HG03520 (cell line): ENCODE measurements at regions not wholly inside any gene's neighbourhood (a gene's known extent, or its start where the extent isn't known, plus 50 kb on each side); places are given as distances from the start of the nearest gene placed in this dataset.
"Not testable (repeated sequence)": the region's sequence is repeated elsewhere in the genome, so short reads cannot be mapped to it uniquely, and the experiment has no call there.

Source experiments
- ATAC-seq: cut with Tn5 transposase; IDR thresholded peaks from one replicate; pipeline ENCODE4 v1.9.1; 2021; ENCODE audit warnings: mild to moderate bottlenecking, moderate library complexity; ENCODE audit not compliant: unreplicated experiment

DNA sequence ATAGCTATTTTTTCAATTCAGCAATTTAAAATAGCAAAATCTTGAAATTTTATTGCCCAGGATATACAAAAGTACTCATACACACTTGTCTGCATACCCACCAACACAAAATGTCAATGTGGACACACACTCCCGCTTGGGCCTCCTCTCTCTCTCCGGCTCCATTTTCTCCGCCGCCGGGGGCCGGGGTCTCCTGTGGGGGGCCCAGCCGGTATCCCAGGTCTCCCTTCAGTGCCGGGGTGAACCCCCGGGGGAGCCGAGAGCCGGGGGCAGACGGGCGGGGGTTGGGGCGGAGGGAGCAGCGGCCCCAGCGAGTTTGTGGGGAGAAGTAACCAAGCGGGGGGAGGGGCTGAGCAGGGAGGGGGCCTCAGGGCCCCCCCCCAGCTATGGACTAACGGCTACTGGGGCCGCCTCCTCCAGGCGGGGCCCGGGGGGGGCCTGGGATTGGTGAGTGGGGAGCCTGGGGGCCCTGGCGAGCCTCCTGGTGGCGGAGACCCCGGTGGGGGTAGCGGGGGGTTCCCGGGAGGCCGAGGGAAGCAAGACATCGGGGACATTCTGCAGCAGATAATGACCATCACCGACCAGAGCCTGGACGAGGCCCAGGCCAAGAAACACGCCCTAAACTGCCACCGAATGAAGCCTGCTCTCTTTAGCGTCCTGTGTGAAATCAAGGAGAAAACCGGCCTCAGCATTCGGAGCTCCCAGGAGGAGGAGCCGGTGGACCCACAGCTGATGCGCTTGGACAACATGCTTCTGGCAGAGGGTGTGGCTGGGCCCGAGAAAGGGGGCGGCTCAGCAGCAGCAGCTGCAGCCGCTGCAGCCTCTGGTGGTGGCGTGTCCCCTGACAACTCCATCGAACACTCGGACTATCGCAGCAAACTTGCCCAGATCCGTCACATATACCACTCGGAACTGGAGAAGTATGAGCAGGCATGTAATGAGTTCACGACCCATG is 56.6 kb downstream of the CHST2 start:
- not testable (repeated sequence) for ATAC-seq

DNA sequence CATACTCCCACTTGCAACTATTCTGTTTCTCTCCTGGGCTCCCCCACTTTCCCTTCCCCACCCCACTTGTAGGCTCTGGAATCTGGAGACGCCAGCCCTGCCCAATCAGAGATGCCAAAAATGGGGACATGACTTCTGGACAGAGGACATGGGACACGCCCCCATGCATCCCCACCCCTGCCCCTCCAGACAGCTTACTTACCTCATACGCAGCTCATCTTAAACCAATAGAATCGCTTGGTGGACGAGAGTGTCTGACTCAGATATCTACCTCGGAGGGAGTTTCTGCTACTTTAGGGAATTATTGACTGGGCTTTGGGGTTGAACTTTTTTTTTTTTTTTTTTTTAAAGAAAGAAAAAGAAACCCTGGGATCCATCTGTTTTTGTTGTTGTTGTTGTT is 58.4 kb downstream of the CHST2 start:
- ATAC-seq, result peak; percentile 86

DNA sequence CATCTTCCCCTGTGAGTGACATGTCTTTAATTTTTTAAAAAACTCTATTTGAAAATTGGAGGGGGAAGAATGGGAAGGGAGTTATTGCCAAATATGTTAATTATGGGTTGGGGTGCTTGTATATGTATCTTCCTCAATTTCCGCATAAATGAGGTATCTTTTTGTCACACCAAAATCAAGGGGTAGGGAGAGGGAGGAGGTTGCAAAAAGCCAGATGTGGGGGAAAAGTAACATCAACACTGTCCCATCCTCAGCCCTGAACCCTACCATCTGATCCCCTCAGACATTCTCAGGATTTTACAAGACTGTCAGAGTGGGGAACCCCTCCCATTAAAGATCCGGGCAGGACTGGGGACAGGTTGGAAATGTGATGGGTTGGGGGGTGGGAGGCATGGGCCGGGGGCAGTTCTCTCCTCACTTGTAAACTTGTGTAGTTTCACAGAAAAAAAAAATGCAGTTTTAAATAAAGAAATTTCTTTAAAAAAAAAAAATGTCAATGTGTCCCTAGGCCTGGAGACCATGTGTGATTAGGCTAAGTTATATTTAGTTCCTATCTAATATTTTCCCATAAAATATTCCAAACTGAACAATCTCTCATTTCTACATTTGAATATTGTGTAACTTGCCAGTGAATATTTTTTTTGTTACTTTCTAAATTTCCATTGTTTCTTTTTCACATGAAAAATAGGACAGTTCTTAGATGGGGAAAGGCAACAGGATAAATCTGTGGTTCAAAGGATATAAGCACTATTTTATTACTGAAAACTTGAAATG is 59.4 kb downstream of the CHST2 start:
- ATAC-seq, result not testable (repeated sequence)

DNA sequence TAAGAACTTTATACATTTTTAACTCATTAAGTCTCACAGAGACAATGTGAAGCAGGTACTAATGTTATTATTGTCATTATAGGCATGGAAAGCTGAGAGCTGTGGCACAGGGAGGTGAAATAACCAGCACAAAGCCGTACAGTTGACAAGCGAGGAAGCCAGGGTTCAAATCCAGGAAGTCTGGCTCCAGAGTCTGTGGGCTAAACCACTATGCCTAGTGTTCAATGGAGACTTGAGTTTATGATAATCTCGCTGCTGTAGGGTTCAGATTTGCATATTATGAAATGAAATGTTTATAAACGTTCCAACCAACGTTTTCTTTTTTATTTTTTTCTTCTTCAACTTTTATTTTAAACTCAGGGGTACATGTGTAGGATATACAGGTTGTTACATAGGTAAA is 60.0 kb downstream of the CHST2 start:
- ATAC-seq, result no peak

DNA sequence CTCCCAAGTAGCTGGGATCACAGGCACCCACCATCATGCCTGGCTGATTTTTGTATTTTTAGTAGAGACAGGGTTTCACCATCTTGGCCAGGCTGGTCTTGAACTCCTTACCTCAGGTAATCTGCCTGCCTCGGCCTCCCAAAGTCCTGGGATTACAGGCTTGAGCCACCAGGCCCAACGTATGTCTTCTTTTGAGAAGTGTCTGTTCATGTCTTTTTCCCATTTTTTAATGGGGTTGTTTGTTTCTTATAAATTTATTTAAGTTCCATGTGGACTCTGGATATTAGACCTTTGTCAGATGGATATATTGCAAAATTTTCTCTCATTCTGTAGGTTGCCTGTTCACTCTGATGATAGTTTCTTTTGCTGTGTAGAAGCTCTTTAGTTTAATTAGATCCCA is 61.3 kb downstream of the CHST2 start:
- ATAC-seq, result not testable (repeated sequence)

DNA sequence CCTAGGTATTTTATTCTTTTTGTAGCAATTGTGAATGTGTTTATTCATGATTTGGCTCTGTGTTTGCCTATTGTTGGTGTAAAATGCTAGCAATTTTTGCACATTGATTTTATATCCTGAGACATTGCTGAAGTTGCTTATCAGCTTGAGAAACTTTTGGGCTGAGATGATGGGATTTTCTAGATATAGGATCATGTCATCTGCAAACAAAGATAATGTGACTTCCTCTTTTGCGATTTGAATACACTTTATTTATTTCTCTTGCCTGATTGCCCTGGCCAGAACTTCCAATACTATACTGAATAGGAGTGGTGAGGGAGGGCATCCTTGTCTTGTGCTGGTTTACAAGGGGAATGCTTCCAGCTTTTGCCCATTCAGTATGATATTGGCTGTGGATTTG is 62.4 kb downstream of the CHST2 start:
- not testable (repeated sequence) for ATAC-seq

DNA sequence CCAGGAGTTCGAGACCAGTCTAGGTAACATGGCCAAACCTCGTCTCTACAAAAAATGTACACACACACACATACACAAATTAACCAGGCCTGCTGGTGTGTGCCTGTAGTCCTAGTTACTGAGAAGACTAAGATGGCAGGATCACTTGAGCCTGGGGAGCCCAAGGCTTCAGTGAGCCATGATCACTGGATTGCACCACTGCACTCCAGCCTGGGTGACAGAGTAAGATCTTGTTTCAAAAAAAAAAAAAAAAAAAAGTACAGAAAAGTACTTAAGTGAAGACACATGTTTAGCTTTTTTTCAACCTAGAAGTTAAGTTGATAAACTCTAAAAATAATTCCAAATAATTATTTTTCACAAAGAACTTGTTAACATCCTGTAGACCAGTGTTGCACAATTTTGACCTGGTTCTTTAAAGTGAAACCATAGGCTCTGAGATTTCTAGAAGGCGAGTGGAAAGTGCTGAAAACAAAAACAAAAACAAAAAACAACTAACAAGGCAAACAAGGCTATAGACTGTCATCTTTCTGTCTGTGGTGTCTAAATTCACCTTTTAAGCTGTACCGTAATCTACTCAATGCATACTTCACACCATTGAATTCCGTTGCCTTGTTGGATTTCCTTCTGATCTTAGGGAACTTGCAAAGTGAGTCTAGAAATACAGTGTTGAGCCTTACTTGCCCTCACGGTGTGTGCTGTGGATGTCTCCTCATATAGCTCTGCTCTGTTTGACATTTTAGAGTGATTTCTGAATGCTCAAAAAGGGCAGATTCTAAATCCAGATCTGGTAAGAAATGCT is 63.5 kb downstream of the CHST2 start:
- no peak for ATAC-seq

DNA sequence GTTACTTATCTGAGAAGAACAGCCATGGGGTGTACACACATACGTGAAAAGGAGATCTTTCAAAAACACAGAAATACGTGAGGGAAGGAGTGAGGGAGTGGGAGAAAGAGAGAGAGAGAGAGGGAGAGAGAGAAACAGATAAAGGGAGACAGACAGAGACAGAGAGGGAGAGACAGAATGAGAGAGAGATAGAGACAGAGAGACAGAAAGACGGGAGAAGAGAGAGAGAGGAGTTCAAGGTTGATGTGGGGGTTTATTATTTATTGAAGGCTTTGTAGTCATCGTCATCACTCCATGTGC is 64.0 kb downstream of the CHST2 start:
- no peak for ATAC-seq

DNA sequence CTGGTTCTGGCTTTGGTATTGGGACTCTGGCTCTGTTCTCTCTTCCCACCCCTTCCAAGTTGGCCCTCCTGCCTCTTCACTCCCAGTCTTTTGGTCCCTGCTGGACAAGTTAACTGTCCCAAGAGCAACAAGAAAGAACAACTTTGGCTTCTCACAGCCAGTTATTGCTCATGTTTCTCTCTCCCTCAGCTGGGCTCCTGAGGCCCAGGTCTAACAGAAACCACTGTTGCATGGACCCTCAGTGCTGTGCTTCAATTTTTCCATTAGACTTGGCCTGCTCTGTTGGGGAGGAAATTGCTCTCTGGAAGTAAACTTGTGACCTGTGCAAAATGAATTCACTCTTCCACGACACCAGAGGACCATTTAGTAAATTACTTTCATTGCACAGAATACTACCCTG is 64.5 kb downstream of the CHST2 start:
- no peak for ATAC-seq

DNA sequence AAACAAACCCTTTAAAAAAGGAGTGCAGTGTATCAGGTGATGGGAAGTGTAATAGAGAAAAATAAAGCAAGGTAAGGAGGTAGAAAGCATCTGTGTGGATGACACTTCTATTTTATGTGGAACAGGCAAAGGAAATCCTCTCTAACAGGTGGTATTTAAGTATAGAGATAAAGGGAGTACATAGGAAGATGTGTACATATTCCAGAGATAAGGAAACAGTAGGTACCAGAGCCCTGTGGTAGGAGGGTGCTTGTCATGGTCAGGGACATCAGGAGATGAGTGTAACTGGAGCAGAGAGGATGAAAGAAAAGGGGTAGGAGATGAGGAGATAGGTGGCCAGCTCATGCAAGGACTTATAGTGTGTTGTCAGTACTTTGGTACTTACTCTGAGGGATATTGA is 65.8 kb downstream of the CHST2 start:
- no peak for ATAC-seq

DNA sequence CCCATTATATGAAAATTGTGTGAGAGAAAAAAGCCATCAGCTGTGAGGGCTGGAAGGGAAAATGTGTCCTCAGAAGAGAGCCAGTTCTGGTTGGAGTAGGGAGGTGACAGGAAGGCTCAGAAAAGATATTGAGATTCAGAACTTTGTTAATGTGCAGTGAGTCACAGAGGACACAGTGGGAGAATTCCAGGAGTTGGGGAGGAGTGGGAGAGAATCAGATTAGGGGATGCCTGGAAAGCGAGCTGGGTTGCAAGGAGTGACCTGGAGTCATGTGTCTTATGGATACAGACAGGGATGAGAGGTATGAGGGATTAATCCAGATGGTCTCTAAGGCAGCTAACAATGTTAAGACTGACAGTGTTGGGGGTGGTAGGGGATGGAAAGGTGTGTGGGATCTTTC is 67.5 kb downstream of the CHST2 start:
- no peak for ATAC-seq

DNA sequence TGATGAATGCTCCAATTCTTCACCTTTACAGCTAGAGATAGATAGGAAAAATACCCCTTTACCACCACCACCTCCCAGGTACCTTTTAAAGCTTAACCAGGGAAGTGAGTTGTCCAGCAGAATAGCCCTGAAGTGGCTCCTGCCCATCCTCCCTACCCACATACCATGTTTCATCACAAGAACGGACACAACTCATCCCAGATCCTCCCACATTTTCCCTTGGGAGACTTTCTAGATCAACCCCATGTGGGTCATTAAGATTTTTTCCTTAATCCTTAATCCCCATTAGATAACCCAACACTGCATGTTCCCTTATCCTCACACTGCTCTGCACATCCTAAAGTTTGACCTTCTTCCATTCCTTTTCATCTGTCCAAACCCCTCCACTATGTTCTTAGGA is 69.3 kb downstream of the CHST2 start:
- no peak for ATAC-seq

DNA sequence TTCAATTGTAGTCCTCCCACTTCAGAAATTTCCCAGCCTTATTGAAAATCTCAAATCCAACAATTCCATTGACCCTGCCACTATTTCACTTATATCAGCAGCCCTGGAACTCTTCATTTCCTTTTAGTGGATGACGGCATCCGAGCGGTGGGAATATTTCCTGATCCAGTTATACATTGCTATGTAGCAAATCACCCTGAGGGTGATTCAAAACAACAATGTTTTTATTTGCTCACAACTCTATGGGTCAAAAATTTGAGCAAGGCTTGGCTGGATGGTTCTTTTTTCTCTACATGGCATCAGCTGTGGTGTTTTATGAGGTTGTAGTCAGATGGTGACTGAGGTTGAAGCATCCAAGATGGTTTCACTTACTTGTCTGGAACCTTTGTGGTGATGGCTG is 70.5 kb downstream of the CHST2 start:
- no peak for ATAC-seq

DNA sequence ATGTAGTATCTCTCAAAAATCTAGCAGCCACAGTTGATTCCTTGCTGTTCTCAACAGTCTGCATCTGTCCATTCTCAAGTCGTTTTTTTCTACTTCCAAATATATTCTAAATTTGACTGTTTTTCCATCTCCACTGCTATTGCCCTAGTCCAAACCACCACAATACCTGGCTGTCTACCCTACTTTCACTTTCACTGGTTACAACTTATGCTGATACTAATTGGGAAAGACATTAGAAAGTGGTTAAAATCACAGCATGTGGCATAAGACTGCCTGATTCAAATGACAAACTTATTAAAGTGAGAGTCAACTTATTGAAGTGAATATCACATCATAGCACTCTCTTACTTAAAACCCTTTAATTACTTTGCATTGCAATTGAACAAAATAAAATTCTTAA is 72.6 kb downstream of the CHST2 start:
- no peak for ATAC-seq

DNA sequence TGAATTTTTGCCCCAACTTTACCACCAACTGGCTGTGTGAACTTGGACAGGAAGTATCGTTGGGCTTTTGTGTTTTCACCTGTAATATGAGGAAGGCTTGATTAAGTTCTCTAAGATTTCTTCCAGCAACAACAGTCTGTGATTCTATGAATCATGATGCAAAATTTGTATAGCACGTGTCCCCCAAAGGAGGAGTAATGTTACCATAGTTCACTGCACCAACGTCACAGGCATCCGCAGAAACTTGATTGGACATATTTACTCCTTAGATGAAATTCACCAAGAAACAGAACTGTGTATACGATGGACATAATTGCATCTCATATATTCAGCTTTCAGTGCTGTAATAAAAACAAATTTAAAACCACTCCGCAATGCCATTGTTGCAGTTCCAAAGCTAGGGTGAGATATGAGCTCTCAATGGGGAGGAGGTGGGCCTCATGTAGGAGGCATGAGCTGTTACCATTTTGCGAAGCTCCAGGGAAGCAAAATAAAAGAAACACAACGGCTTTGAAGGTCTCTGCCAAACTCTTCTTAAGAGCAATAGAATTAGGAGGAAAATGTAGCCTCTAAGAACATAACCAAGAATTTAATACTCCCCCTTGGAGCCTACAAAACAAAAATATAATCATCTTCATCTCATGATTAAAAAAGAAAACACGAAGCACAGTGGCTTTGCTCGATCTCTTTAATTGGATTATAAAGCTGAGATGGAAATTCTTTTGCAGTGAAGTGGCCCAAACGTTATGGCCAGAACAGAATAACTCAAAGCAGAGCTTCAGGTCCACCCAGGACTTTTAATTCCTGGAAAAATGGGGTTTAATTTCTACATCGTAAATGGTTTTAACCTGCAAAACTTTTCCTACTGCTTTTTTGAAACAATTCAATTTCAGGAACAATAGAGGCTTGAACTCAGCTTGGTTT is 80.7 kb downstream of the CHST2 start:
- no peak for ATAC-seq

DNA sequence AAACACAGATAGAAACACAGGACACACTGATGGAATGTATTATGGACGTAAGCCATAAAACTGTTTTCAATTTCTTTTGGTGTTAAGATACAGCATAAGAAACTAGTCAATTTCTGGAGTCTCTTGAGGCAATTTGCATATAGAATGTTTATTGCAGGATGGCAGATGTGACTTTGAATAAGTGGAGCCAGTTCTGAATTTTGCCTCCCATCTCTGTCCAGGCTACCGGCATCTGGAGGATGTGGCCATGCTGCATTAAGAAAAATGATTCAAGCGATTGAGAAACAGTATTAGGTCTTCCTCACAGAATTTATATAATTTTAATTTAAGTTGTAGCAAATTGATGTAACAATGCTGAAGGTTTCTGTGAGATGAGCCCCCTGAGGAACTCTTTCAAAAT is 81.5 kb downstream of the CHST2 start:
- ATAC-seq, result no peak

DNA sequence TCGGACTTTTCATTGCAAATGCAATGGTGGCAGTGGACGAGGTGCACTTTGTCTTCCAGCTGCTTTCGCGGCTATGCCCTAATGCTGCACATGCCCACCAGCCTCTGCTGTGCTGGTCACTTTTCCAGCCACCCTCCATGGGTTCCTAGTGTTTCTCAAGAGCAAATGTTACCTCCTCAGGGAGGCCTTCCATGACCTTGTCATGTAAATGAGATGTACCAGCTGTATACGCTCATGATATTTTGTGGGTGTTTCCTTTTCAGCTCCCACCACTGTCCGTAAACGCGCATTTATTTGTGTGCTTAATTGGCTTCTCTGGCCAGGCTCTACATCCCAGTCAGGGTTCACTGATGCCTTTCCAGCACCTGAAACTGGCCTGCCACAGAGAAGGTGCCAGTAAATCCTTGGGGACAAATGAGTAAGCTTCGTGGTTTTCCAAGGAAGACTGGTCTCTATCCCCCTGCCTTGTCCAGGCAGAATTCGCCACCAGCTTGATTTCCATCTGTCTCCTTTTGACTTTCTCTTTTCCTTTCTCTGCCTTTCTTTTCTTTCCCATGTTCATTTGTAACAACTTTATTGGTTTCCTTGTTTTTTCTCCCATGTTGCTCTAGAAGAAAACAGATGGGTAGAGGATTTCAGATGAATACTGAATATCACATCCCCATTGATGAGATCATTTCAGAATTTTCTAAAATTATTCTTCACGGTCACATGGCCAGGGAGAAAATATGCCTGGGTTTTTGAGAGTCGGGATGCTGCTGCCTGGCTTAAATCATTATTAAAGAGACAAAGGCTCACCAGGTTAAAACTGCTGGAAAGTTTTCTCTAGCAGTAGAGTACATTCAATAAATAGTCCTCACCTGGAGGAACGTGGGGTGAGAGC is 82.5 kb downstream of the CHST2 start:
- ATAC-seq, result no peak

DNA sequence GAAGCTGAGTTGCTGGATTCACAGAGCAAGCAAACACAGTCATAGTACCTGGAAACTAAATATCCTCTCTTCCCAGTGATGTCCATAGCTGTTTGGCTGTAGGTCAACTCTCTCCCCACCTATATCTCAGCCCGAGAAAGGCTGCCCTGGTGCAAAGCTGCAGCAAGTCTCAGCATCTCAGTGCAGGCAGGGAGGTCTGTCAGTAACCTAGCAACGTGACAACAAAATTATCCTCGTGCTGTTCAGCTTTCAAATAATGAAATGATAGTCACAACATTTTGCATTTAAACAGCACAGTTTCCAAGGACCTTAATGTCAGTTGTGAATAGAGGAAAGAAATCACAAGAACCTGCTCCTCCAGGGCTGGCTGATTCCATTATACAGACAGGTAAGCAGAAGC is 83.6 kb downstream of the CHST2 start:
- ATAC-seq, result no peak

DNA sequence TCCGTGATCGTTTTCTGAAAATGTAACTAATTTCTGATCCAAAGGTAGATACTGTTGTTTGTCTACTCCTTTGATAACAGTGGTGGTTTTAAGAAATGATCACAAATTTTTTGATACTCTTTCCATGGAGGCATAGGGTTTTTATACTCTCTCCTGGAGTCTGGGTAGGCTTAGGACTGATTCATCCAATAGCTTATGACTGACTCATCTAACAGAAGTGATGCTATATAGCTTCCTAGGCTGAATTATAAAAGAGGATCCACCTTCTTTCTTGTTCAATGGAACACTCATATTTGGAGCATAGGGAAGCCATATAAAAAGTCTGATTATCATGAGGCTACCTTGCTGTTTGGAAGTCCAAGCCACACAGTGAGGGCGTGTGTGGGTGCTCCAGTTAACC is 84.3 kb downstream of the CHST2 start:
- ATAC-seq, result no peak
